Neural progenitor cell (in vitro differentiated cells): ENCODE measurements at regions not wholly inside any gene's neighbourhood (a gene's known extent, or its start where the extent isn't known, plus 50 kb on each side); places are given as distances from the start of the nearest gene placed in this dataset.

Experiments
- DNase-seq: peaks from one replicate; pipeline ENCODE4 v3.0.0-alpha.2; 2016; ENCODE audit warnings: low spot score
- H2AFZ ChIP-seq: fragments of 200-600 bp; sonication (generic); replicated peaks from 2 replicates; pipeline ENCODE4 v1.6.1; 2016; ENCODE audit warnings: antibody characterized with exemption
- H3F3A ChIP-seq: fragments of 200-600 bp; sonication (generic); 2 replicates; pipeline ENCODE4 v1.6.1; 2016; ENCODE audit warnings: antibody characterized with exemption, low read depth
- H3K27ac ChIP-seq: fragments of 200-600 bp; sonication (generic); 2 replicates; pipeline ENCODE4 v1.5.1; 2016; ENCODE audit warnings: mild to moderate bottlenecking
- H3K27me3 ChIP-seq: fragments of 200-600 bp; sonication (generic); 2 replicates; pipeline ENCODE4 v1.6.1; 2016; ENCODE audit warnings: mild to moderate bottlenecking, moderate library complexity
- H3K36me3 ChIP-seq: fragments of 200-600 bp; sonication (generic); 2 replicates; pipeline ENCODE4 v1.5.1; 2016
- H3K4me1 ChIP-seq: fragments of 200-600 bp; sonication (generic); 2 replicates; pipeline ENCODE4 v1.6.1; 2016; ENCODE audit warnings: mixed run types
- H3K4me2 ChIP-seq: fragments of 200-600 bp; sonication (generic); 2 replicates; pipeline ENCODE4 v1.6.1; 2016
- H3K4me3 ChIP-seq: fragments of 200-600 bp; sonication (generic); 2 replicates; pipeline ENCODE4 v1.5.1; 2016
- H3K79me2 ChIP-seq: fragments of 200-600 bp; sonication (generic); 2 replicates; pipeline ENCODE4 v1.6.1; 2016; ENCODE audit warnings: low read depth
- H3K9ac ChIP-seq: fragments of 200-600 bp; sonication (generic); 2 replicates; pipeline ENCODE4 v1.6.1; 2016
- H3K9me3 ChIP-seq: fragments of 200-600 bp; sonication (generic); 2 replicates; pipeline ENCODE4 v1.5.1; 2016; ENCODE audit warnings: low read depth
- H4K20me1 ChIP-seq: fragments of 200-600 bp; sonication (generic); 2 replicates; pipeline ENCODE4 v1.6.1; 2016; ENCODE audit warnings: low read depth
- H3K27ac Mint-ChIP-seq: 3 replicates; pipeline ENCODE4 v1.8.0; 2021; ENCODE audit warnings: mixed read lengths
- H3K27me3 Mint-ChIP-seq: 2 replicates; pipeline ENCODE4 v1.8.0; 2022; ENCODE audit warnings: low read depth, mild to moderate bottlenecking, inconsistent platforms, moderate library complexity, mixed read lengths; ENCODE audit not compliant: insufficient read depth
- H3K36me3 Mint-ChIP-seq: 3 replicates; pipeline ENCODE4 v1.8.0; 2021; ENCODE audit warnings: mixed read lengths
- H3K4me1 Mint-ChIP-seq: 3 replicates; pipeline ENCODE4 v1.8.0; 2021; ENCODE audit warnings: mixed read lengths
- H3K4me3 Mint-ChIP-seq: 3 replicates; pipeline ENCODE4 v1.8.0; 2021; ENCODE audit warnings: mild to moderate bottlenecking, moderate library complexity, mixed read lengths
- H3K9me3 Mint-ChIP-seq: 3 replicates; pipeline ENCODE4 v1.8.0; 2020; ENCODE audit warnings: mixed read lengths
- CTCF ChIP-seq: fragments of 200-600 bp; sonication (generic); IDR thresholded peaks from 2 replicates; pipeline ENCODE4 v1.5.1; 2017; ENCODE audit warnings: antibody characterized with exemption, mild to moderate bottlenecking
- EZH2 ChIP-seq: fragments of 200-600 bp; sonication (generic); IDR thresholded peaks from 2 replicates; pipeline ENCODE4 v1.6.1; 2017; ENCODE audit warnings: antibody characterized with exemption, mild to moderate bottlenecking, moderate library complexity
- EZH2phosphoT487 ChIP-seq: fragments of 200-600 bp; sonication (generic); IDR thresholded peaks from 2 replicates; pipeline ENCODE4 v1.6.1; 2017; ENCODE audit warnings: antibody characterized with exemption

- Histone ChIP-seq H3K27me3 (no peaks in the 10 kb centered on the region), H3K79me2 (no peaks in the 10 kb centered on the region), H3K36me3 (no peaks in the 10 kb centered on the region), H3F3A (no peaks in the 10 kb centered on the region), H3K4me2 (no peak overlapping the region), H3K27ac (no peak overlapping the region), H2AFZ (no peak overlapping the region), H4K20me1 (no peaks in the 10 kb centered on the region), H3K4me3 (no peak overlapping the region), H3K9me3 (no peaks in the 10 kb centered on the region), H3K9ac (no peak overlapping the region), H3K4me1 (no peaks in the 10 kb centered on the region)
- Mint-ChIP-seq H3K36me3 (no peaks in the 10 kb centered on the region), H3K27ac (no peak overlapping the region), H3K4me3 (no peak overlapping the region), H3K4me1 (no peaks in the 10 kb centered on the region), H3K27me3 (peaks cover 4% of the 10 kb centered on the region), H3K9me3 (peaks cover 21% of the 10 kb centered on the region)
- TF ChIP-seq EZH2phosphoT487 (no peak), CTCF (no peak), EZH2 (no peak)
- no peak for DNase-seq
Measured at GRCh38 chr16:59997706-59998105, 1263.6 kb upstream of the GOT2 start.

DNA sequence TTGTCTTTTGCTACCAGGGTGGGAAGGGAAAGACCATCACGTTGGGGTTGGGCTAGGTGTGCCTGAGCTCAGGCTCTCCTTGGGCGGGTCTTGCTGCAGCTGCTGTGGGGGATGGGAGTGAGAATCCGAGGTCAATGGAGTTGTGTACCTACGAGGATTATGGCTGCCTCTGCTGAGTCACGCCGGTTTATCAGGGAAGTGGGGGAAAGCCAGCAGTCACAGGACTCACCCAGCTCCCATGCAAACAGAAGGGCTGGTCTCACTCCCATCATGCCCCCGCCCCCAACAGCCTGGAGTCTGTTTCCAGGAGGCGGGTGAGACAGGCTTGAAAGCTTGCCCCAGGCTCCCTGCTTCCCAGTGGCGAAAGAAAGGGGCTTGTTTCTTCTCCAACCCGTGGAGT is 1259.0 kb upstream of the GOT2 start:
- no peak for DNase-seq
- H3K36me3 ChIP-seq: no peaks in the 10 kb centered on the region
- TF ChIP-seq CTCF (no peak), EZH2phosphoT487 (no peak)
- no peak overlapping the region for H2AFZ ChIP-seq
- H3K4me3 ChIP-seq: no peak overlapping the region
- H3K79me2 ChIP-seq: no peaks in the 10 kb centered on the region
- H3K36me3 Mint-ChIP-seq: no peaks in the 10 kb centered on the region
- no peak overlapping the region for H3K27ac ChIP-seq
- no peak overlapping the region for H3K4me3 Mint-ChIP-seq
- H3K9me3 ChIP-seq: no peaks in the 10 kb centered on the region
- H3F3A ChIP-seq: no peaks in the 10 kb centered on the region
- H3K27ac Mint-ChIP-seq: no peak overlapping the region
- no peaks in the 10 kb centered on the region for H3K4me1 ChIP-seq
- no peaks in the 10 kb centered on the region for H3K27me3 ChIP-seq
- H4K20me1 ChIP-seq: no peaks in the 10 kb centered on the region
- no peaks in the 10 kb centered on the region for H3K4me1 Mint-ChIP-seq
- H3K9me3 Mint-ChIP-seq: peaks cover 8% of the 10 kb centered on the region
- H3K9ac ChIP-seq: no peak overlapping the region
- H3K4me2 ChIP-seq: no peak overlapping the region
- no peaks in the 10 kb centered on the region for H3K27me3 Mint-ChIP-seq

DNA sequence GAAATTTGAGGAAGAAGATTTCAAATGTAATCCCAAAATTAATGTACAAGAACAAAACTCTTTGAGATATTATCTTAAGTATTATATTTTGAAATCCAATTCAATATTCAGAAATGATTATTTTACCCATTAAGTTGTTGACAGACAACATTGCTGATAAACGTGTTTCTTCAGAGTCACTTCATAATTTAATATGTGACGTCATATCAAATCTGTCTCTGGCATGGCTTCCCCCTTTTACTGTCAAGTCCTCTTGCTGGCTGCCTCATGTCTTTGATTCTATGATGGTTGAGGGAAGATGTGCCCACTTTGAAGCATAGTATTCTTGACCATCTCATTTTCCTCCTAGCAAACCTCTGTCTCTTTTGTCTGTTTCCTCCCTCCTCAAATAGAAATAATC is 1257.1 kb upstream of the GOT2 start:
- H3F3A ChIP-seq: no peaks in the 10 kb centered on the region
- no peaks in the 10 kb centered on the region for H3K27me3 ChIP-seq

More for the DNA sequence above, 1257.1 kb upstream of the GOT2 start:
- H3K4me1 ChIP-seq: no peaks in the 10 kb centered on the region
- H3K9me3 Mint-ChIP-seq: peaks cover 8% of the 10 kb centered on the region
- no peak for DNase-seq
- H3K36me3 ChIP-seq: no peaks in the 10 kb centered on the region
- no peaks in the 10 kb centered on the region for H3K36me3 Mint-ChIP-seq
- H3K9ac ChIP-seq: no peak overlapping the region
- no peaks in the 10 kb centered on the region for H3K9me3 ChIP-seq
- no peak overlapping the region for H3K4me3 Mint-ChIP-seq
- TF ChIP-seq CTCF: no peak
- TF ChIP-seq EZH2phosphoT487: no peak
- TF ChIP-seq EZH2: no peak
- no peak overlapping the region for H3K27ac ChIP-seq
- no peaks in the 10 kb centered on the region for H3K4me1 Mint-ChIP-seq
- H3K27me3 Mint-ChIP-seq: no peaks in the 10 kb centered on the region
- no peaks in the 10 kb centered on the region for H3K79me2 ChIP-seq
- H3K4me2 ChIP-seq: no peak overlapping the region
- H2AFZ ChIP-seq: no peak overlapping the region
- no peak overlapping the region for H3K4me3 ChIP-seq
- no peak overlapping the region for H3K27ac Mint-ChIP-seq
- H4K20me1 ChIP-seq: no peaks in the 10 kb centered on the region
